ENCODE measurements at regions not wholly inside any gene's neighbourhood (a gene's known extent, or its start where the extent isn't known, plus 50 kb on each side); places are given as distances from the start of the nearest gene placed in this dataset.

GRCh38 chr5:63570752-63571151 is 391.5 kb downstream of the HTR1A start:
- DNase-seq (ENCODE audit: low read depth in 3 of 3, low spot score in 2 of 3) = no peak

- DNase-seq (ENCODE audit: low read depth in 3 of 3, low spot score in 2 of 3) = no peak
These were observed 397.5 kb downstream of the HTR1A start for GRCh38 chr5:63564789-63565188.

GRCh38 chr5:63563008-63563917 is 399.0 kb downstream of the HTR1A start:
- no peak for DNase-seq (ENCODE audit: low read depth in 3 of 3, low spot score in 2 of 3)

GRCh38 chr5:63555874-63556273 is 406.4 kb downstream of the HTR1A start:
- DNase-seq (ENCODE audit: low read depth in 3 of 3, low spot score in 2 of 3) = no peak

GRCh38 chr5:63554191-63554590 is 408.1 kb downstream of the HTR1A start:
- no peak for DNase-seq (ENCODE audit: low read depth in 3 of 3, low spot score in 2 of 3)

GRCh38 chr5:63553073-63553472 is 409.2 kb downstream of the HTR1A start:
- no peak for DNase-seq (ENCODE audit: low read depth in 3 of 3, low spot score in 2 of 3)

- DNase-seq (ENCODE audit: low read depth in 3 of 3, low spot score in 2 of 3) = no peak
These were observed 426.2 kb downstream of the HTR1A start for GRCh38 chr5:63535840-63536602.

- DNase-seq (ENCODE audit: low read depth in 3 of 3, low spot score in 2 of 3) = no peak
These were observed 438.0 kb downstream of the HTR1A start for GRCh38 chr5:63524281-63524680.

- no peak for DNase-seq (ENCODE audit: low read depth in 3 of 3, low spot score in 2 of 3)
These were observed 446.2 kb downstream of the HTR1A start for GRCh38 chr5:63516006-63516405.

GRCh38 chr5:63500242-63500641 is 462.0 kb downstream of the HTR1A start:
- DNase-seq (ENCODE audit: low read depth in 3 of 3, low spot score in 2 of 3) = no peak

- DNase-seq (ENCODE audit: low read depth in 3 of 3, low spot score in 2 of 3) = no peak
These were observed 467.0 kb downstream of the HTR1A start for GRCh38 chr5:63495225-63495624.

GRCh38 chr5:63483338-63483737 is 478.9 kb downstream of the HTR1A start:
- no peak for DNase-seq (ENCODE audit: low read depth in 3 of 3, low spot score in 2 of 3)

- DNase-seq (ENCODE audit: low read depth in 3 of 3, low spot score in 2 of 3) = no peak
These were observed 488.8 kb downstream of the HTR1A start for GRCh38 chr5:63473335-63473967.

- no peak for DNase-seq (ENCODE audit: low read depth in 3 of 3, low spot score in 2 of 3)
These were observed 506.0 kb downstream of the HTR1A start for GRCh38 chr5:63456279-63456678.

GRCh38 chr5:63451188-63451587 is 511.1 kb downstream of the HTR1A start:
- no peak for DNase-seq (ENCODE audit: low read depth in 3 of 3, low spot score in 2 of 3)

- DNase-seq (ENCODE audit: low read depth in 3 of 3, low spot score in 2 of 3) = no peak
These were observed 522.7 kb downstream of the HTR1A start for GRCh38 chr5:63439537-63439936.

GRCh38 chr5:63409737-63410136 is 552.5 kb downstream of the HTR1A start:
- DNase-seq (ENCODE audit: low read depth in 3 of 3, low spot score in 2 of 3) = no peak

GRCh38 chr5:63408984-63409383 is 553.3 kb downstream of the HTR1A start:
- DNase-seq (ENCODE audit: low read depth in 3 of 3, low spot score in 2 of 3) = no peak

- peak; percentile 5 to 23 (median 16) for DNase-seq (ENCODE audit: low read depth in 3 of 3, low spot score in 2 of 3)
These were observed 560.7 kb downstream of the HTR1A start for GRCh38 chr5:63401436-63402046.

- DNase-seq (ENCODE audit: low read depth in 3 of 3, low spot score in 2 of 3) = no peak
These were observed 562.2 kb downstream of the HTR1A start for GRCh38 chr5:63400079-63400478.

- DNase-seq (ENCODE audit: low read depth in 3 of 3, low spot score in 2 of 3) = no peak
These were observed 563.9 kb downstream of the HTR1A start for GRCh38 chr5:63398346-63398745.

Measured in right renal cortex interstitium (tissue), 3 donors.